ENCODE measurements at regions not wholly inside any gene's neighbourhood (a gene's known extent, or its start where the extent isn't known, plus 50 kb on each side); places are given as distances from the start of the nearest gene placed in this dataset.
"Not testable (repeated sequence)": the region's sequence is repeated elsewhere in the genome, so short reads cannot be mapped to it uniquely, and the experiment has no call there.

DNA sequence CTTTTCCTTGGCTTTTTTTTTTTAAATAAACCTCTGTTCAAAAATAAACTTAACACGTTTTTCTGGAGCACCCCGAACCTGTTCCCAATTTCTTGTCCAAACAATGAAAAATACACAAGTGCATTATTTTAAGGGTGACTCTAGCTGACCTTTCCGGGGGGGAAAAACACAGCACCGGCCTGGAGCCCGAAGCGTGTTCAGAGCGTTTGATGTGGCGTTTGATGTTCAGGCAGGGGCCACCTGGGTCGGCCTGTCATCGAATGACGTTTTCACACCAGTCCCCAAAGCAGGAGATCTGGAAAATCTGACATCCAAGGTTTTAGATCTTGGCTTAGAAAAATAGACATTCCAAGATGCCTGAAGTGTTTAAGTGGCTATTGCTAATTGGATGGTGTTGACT lies 282.1 kb downstream of the SHOX start:
- H3K9me3 ChIP-seq, result no peaks in the 10 kb centered on the region
- H3K27me3 ChIP-seq (ENCODE audit: insufficient read depth in 3 of 3, low read length in 2 of 3), result no peaks in the 10 kb centered on the region
- 28 to 36% (median 30%) methylated on average over 11 of the region's 11 CpGs for WGBS, 3 donors
- no peak overlapping the region for H3K27ac ChIP-seq
- no peaks in the 10 kb centered on the region for H3K4me1 ChIP-seq
- no peak overlapping the region for H3K4me3 ChIP-seq
- H3K36me3 ChIP-seq (ENCODE audit: insufficient read depth in 1 of 2, low read depth in 1 of 2), result no peaks in the 10 kb centered on the region
- TF ChIP-seq, protein P1, sequence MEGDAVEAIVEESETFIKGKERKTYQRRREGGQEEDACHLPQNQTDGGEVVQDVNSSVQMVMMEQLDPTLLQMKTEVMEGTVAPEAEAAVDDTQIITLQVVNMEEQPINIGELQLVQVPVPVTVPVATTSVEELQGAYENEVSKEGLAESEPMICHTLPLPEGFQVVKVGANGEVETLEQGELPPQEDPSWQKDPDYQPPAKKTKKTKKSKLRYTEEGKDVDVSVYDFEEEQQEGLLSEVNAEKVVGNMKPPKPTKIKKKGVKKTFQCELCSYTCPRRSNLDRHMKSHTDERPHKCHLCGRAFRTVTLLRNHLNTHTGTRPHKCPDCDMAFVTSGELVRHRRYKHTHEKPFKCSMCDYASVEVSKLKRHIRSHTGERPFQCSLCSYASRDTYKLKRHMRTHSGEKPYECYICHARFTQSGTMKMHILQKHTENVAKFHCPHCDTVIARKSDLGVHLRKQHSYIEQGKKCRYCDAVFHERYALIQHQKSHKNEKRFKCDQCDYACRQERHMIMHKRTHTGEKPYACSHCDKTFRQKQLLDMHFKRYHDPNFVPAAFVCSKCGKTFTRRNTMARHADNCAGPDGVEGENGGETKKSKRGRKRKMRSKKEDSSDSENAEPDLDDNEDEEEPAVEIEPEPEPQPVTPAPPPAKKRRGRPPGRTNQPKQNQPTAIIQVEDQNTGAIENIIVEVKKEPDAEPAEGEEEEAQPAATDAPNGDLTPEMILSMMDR (IDR thresholded peaks at IDR 0.05), result no peak
- intact Hi-C loops (cut with DNase I), result no loop called here
- no peak for DNase-seq
- no peak for ATAC-seq

DNA sequence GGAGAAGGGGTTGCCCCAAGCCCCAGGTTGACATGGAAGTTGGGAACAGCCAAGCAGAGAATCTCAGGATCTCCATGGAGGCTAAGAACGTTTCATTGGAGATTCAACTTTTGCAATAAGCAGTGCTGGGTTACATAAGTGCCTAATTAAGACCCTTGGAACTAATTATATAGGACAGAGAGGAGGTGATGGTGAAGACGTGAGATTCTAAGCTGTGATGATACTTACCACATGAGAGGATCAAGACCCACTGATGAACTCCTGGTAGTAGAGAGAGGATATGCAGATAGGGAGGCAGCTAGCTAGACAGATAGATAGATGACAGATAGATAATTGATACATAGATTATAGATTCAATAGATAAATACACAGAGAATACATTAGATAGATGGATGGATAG lies 278.5 kb downstream of the SHOX start:
- 46 to 53% (median 46%) methylated on average over 2 of the region's 2 CpGs for WGBS, 3 donors
- H3K4me3 ChIP-seq; intact Hi-C loops (cut with DNase I); H3K4me1 ChIP-seq; H3K27me3 ChIP-seq (ENCODE audit: insufficient read depth in 3 of 3, low read length in 2 of 3); DNase-seq; H3K9me3 ChIP-seq; H3K36me3 ChIP-seq (ENCODE audit: insufficient read depth in 1 of 2, low read depth in 1 of 2); H3K27ac ChIP-seq; ATAC-seq: not testable (repeated sequence)

DNA sequence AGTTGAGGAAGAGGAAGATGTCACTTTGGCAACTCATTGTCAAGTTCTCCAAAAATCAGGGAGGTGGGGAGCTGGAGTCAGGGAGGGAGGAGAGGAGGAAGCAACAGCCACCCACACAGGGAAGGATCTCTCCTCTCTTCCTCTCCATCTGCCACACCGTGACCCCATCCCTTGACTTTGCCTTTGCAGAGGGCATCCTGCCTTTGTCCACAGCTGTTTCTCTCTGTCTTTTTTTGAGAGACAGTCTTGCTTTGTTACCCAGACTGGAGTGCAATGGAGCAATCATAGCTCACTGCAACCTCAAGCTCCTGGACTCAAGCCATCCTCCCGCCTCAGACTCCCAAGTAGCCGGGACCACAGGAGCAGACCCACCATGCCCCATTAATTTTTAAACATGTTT lies 276.0 kb downstream of the SHOX start:
- Histone ChIP-seq H3K27me3 (ENCODE audit: insufficient read depth in 3 of 3, low read length in 2 of 3) (no peaks in the 10 kb centered on the region), H3K4me1 (no peaks in the 10 kb centered on the region), H3K9me3 (no peaks in the 10 kb centered on the region), H3K4me3 (no peak overlapping the region), H3K27ac (no peak overlapping the region), H3K36me3 (ENCODE audit: insufficient read depth in 1 of 2, low read depth in 1 of 2) (no peaks in the 10 kb centered on the region)
- TF ChIP-seq, protein P1 (IDR thresholded peaks at IDR 0.05), result no peak
- DNase-seq, result no peak
- 20 to 30% (median 29%) methylated on average over 3 of the region's 3 CpGs for WGBS, 3 donors
- ATAC-seq, result no peak
- intact Hi-C loops (cut with DNase I), result no loop called here

DNA sequence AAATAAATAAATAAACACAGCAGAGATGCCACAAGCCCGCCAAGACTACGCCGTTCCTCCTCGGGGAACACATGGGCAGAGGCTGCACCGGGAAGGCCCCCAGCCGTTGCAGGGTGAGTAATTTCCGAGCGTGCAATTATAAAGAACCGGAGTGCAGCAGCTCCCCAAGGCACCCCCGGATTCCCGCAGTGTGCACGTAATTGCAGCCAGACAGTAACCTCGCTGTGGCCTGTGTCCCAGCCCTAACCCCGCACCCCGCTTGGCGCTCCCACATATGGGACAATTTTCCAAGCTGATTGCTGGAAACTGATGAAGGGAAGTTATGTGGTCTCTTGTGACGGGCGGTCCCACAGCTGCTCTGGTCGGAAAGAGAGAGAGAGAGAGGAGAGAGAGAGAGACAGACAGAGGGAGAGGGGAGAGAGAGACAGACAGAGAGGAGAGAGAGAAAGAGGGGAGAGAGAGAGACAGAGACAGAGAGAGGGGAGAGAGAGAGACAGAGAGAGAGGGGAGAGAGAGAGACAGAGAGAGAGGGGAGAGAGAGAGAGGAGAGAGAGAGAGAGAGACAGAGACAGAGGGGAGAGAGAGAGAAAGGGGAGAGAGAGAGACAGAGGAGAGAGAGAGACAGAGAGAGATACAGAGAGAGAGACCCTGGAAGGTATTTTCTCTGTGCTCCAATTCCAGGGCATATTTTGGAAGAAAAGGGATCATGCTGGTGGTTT lies 275.4 kb downstream of the SHOX start:
- 19 to 37% (median 21%) methylated on average over 19 of the region's 19 CpGs for WGBS, 3 donors
- no peak overlapping the region for H3K4me3 ChIP-seq
- TF ChIP-seq, protein P1 (IDR thresholded peaks at IDR 0.05), result no peak
- no peaks in the 10 kb centered on the region for H3K4me1 ChIP-seq
- DNase-seq, result no peak
- H3K9me3 ChIP-seq, result no peaks in the 10 kb centered on the region
- intact Hi-C loops (cut with DNase I), result no loop called here
- H3K27me3 ChIP-seq (ENCODE audit: insufficient read depth in 3 of 3, low read length in 2 of 3), result no peaks in the 10 kb centered on the region
- no peak for ATAC-seq
- H3K27ac ChIP-seq, result no peak overlapping the region
- no peaks in the 10 kb centered on the region for H3K36me3 ChIP-seq (ENCODE audit: insufficient read depth in 1 of 2, low read depth in 1 of 2)

DNA sequence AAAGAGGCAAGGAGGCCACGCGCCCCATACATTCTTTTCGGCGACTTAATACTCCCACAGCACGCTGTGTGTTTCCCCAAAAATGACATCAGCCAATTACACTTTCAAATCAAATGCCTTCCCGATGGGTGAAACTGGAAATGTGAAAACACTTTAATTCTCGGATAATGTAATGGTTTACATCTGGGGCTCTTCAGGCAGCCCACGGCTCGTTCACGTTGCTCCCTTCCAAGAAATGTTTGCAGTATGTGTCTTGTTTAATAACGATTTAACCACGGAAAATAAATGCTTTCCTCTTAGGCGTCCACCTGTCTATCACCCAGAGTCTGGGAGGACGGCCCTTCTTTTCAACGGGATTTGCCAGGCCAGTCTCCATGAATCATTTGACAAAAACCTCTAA lies 272.5 kb downstream of the SHOX start:
- Histone ChIP-seq H3K27ac (no peak overlapping the region), H3K36me3 (ENCODE audit: insufficient read depth in 1 of 2, low read depth in 1 of 2) (no peaks in the 10 kb centered on the region), H3K27me3 (ENCODE audit: insufficient read depth in 3 of 3, low read length in 2 of 3) (no peaks in the 10 kb centered on the region), H3K4me3 (no peak overlapping the region), H3K9me3 (no peaks in the 10 kb centered on the region), H3K4me1 (no peaks in the 10 kb centered on the region)
- WGBS, 3 donors, result 55 to 73% (median 58%) methylated on average over 15 of the region's 15 CpGs
- intact Hi-C loops (cut with DNase I), result no loop called here
- DNase-seq, result no peak
- ATAC-seq, result no peak
- TF ChIP-seq, protein P1 (IDR thresholded peaks at IDR 0.05), result no peak
